Ishikawa (cell line): ENCODE measurements at regions not wholly inside any gene's neighbourhood (a gene's known extent, or its start where the extent isn't known, plus 50 kb on each side); places are given as distances from the start of the nearest gene placed in this dataset.

Experiments used
- CEBPB ChIP-seq: IDR thresholded peaks from 2 replicates; pipeline ENCODE4 v1.6.1; 2012
- CREB1 ChIP-seq: IDR thresholded peaks from 2 replicates; pipeline ENCODE4 v1.6.1; 2012; ENCODE audit warnings: low read depth
- EGR1 ChIP-seq: IDR thresholded peaks from 2 replicates; pipeline ENCODE4 v1.6.1; 2012
- EP300 ChIP-seq: IDR thresholded peaks from 2 replicates; pipeline ENCODE4 v1.6.1; 2012; ENCODE audit warnings: borderline replicate concordance
- FOXM1 ChIP-seq: IDR thresholded peaks from 2 replicates; pipeline ENCODE4 v1.6.1; 2012; ENCODE audit warnings: low read depth, borderline replicate concordance
- NFIC ChIP-seq: IDR thresholded peaks from 2 replicates; pipeline ENCODE4 v1.6.1; 2012
- RAD21 ChIP-seq: IDR thresholded peaks from 2 replicates; pipeline ENCODE4 v1.6.1; 2012; ENCODE audit warnings: low read depth
- TAF1 ChIP-seq: IDR thresholded peaks from 2 replicates; pipeline ENCODE4 v1.6.1; 2012; ENCODE audit warnings: low read depth, mild to moderate bottlenecking
- TCF12 ChIP-seq: IDR thresholded peaks from 2 replicates; pipeline ENCODE4 v1.6.1; 2012; ENCODE audit warnings: low read depth
- TEAD4 ChIP-seq: IDR thresholded peaks from 2 replicates; pipeline ENCODE4 v1.6.1; 2012
- YY1 ChIP-seq: IDR thresholded peaks from 2 replicates; pipeline ENCODE4 v1.6.1; 2012; ENCODE audit warnings: low read depth
- ZBTB7A ChIP-seq: IDR thresholded peaks from 2 replicates; pipeline ENCODE4 v1.6.1; 2012; ENCODE audit warnings: low read depth
- TF ChIP-seq, protein P1 (sequence below): IDR thresholded peaks from 2 replicates; pipeline ENCODE4 v1.6.1; 2012; ENCODE audit warnings: low read depth, mild to moderate bottlenecking
- TF ChIP-seq, protein P2 (sequence below): IDR thresholded peaks from 2 replicates; pipeline ENCODE4 v1.6.1; 2012

DNA sequence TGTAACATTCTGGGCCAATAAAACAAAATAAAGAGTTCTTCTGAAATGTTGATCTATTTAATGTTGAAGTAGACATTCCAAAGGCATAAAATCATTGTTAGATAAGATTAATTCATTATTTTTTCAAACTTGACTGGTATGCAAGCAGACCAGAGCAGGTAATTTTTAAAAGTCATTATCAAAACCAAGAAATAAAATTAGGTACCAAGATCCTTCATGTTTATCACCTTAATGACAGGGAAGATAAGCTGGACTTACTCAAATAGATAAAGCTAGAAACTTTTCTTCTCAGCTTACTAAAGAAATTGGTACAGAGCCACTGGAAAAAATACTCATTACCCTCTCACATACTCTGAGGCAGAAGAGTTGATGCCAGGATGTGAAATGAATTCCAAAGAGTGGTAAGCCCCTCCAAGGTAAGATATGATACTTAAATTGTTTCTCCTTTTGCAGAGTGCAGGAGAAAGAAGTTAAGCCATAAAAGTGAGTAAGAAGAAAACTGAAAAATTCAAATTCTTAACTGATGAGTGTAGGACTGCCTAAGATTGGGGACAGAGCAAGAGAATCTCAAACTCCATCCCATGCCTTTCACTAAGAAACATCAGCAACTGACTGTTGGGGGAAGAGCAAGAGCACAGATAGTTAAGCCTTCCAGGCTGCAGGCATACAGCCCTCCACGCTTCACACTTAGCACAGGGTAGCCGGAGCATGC is 111.9 kb downstream of the SLC41A2 start:
- TF ChIP-seq YY1 (no peak), RAD21 (no peak), TAF1 (no peak), EP300 (no peak), CREB1 (no peak), NFIC (no peak), TEAD4 (no peak), EGR1 (no peak), FOXM1 (no peak), TCF12 (no peak), CEBPB (no peak), ZBTB7A (no peak)
- TF ChIP-seq, protein P1, sequence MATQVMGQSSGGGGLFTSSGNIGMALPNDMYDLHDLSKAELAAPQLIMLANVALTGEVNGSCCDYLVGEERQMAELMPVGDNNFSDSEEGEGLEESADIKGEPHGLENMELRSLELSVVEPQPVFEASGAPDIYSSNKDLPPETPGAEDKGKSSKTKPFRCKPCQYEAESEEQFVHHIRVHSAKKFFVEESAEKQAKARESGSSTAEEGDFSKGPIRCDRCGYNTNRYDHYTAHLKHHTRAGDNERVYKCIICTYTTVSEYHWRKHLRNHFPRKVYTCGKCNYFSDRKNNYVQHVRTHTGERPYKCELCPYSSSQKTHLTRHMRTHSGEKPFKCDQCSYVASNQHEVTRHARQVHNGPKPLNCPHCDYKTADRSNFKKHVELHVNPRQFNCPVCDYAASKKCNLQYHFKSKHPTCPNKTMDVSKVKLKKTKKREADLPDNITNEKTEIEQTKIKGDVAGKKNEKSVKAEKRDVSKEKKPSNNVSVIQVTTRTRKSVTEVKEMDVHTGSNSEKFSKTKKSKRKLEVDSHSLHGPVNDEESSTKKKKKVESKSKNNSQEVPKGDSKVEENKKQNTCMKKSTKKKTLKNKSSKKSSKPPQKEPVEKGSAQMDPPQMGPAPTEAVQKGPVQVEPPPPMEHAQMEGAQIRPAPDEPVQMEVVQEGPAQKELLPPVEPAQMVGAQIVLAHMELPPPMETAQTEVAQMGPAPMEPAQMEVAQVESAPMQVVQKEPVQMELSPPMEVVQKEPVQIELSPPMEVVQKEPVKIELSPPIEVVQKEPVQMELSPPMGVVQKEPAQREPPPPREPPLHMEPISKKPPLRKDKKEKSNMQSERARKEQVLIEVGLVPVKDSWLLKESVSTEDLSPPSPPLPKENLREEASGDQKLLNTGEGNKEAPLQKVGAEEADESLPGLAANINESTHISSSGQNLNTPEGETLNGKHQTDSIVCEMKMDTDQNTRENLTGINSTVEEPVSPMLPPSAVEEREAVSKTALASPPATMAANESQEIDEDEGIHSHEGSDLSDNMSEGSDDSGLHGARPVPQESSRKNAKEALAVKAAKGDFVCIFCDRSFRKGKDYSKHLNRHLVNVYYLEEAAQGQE: no peak
- TF ChIP-seq, protein P2, sequence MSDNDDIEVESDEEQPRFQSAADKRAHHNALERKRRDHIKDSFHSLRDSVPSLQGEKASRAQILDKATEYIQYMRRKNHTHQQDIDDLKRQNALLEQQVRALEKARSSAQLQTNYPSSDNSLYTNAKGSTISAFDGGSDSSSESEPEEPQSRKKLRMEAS: no peak
